ENCODE measurements at regions not wholly inside any gene's neighbourhood (a gene's known extent, or its start where the extent isn't known, plus 50 kb on each side); places are given as distances from the start of the nearest gene placed in this dataset.

DNA sequence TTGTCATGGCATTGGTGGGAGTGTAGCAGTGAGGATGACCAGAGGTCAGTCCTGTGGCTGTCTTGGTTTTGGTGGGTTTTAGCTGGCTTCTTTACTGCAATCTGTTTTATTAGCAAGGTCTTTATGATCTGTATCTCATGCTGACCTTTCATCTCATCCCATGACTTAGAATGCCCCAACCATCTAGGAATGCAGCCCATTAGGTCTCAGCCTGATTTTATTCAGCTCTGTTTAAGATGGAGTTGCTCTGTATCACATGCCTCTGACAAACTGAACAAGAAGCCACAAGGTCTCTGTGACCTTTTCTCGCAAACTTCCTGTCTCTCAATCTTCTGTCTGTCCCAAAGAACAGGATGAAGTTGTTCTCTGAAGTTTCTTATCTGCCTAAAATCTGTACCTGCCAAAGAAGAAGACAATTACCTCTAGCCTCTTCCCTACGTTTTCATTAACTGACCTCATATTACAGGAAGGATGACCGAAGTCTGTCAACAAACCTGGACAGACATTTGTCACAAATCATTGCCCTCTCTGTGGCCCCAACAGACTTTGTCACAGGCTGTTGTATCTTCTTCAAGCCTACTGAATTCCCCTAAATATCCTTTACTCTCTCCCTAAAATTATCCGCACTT lies 284.2 kb upstream of the SEMA6A start:
- TF ChIP-seq, protein P1, sequence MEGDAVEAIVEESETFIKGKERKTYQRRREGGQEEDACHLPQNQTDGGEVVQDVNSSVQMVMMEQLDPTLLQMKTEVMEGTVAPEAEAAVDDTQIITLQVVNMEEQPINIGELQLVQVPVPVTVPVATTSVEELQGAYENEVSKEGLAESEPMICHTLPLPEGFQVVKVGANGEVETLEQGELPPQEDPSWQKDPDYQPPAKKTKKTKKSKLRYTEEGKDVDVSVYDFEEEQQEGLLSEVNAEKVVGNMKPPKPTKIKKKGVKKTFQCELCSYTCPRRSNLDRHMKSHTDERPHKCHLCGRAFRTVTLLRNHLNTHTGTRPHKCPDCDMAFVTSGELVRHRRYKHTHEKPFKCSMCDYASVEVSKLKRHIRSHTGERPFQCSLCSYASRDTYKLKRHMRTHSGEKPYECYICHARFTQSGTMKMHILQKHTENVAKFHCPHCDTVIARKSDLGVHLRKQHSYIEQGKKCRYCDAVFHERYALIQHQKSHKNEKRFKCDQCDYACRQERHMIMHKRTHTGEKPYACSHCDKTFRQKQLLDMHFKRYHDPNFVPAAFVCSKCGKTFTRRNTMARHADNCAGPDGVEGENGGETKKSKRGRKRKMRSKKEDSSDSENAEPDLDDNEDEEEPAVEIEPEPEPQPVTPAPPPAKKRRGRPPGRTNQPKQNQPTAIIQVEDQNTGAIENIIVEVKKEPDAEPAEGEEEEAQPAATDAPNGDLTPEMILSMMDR (IDR thresholded peaks at IDR 0.05) = no peak
- TF ChIP-seq, protein P2, sequence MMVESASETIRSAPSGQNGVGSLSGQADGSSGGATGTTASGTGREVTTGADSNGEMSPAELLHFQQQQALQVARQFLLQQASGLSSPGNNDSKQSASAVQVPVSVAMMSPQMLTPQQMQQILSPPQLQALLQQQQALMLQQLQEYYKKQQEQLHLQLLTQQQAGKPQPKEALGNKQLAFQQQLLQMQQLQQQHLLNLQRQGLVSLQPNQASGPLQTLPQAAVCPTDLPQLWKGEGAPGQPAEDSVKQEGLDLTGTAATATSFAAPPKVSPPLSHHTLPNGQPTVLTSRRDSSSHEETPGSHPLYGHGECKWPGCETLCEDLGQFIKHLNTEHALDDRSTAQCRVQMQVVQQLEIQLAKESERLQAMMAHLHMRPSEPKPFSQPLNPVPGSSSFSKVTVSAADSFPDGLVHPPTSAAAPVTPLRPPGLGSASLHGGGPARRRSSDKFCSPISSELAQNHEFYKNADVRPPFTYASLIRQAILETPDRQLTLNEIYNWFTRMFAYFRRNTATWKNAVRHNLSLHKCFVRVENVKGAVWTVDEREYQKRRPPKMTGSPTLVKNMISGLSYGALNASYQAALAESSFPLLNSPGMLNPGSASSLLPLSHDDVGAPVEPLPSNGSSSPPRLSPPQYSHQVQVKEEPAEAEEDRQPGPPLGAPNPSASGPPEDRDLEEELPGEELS (CRISPR knock-in tag; IDR thresholded peaks at IDR 0.05) = no peak
- TF ChIP-seq, protein P3, sequence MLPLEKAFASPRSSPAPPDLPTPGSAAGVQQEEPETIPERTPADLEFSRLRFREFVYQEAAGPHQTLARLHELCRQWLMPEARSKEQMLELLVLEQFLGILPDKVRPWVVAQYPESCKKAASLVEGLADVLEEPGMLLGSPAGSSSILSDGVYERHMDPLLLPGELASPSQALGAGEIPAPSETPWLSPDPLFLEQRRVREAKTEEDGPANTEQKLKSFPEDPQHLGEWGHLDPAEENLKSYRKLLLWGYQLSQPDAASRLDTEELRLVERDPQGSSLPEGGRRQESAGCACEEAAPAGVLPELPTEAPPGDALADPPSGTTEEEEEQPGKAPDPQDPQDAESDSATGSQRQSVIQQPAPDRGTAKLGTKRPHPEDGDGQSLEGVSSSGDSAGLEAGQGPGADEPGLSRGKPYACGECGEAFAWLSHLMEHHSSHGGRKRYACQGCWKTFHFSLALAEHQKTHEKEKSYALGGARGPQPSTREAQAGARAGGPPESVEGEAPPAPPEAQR (CRISPR knock-in tag; IDR thresholded peaks at IDR 0.05) = no peak
- TF ChIP-seq NFE2L1 (CRISPR knock-in tag; IDR thresholded peaks at IDR 0.05) (no peak), FOXK1 (CRISPR knock-in tag; IDR thresholded peaks at IDR 0.05) (no peak), TEAD4 (CRISPR knock-in tag; IDR thresholded peaks at IDR 0.05) (no peak), ZNF138 (CRISPR knock-in tag; conservative IDR thresholded peaks at IDR 0.05) (no peak), KAT7 (CRISPR knock-in tag; IDR thresholded peaks at IDR 0.05; ENCODE audit: borderline replicate concordance) (no peak), CREM (CRISPR knock-in tag; IDR thresholded peaks at IDR 0.05) (no peak), JUN (CRISPR knock-in tag; IDR thresholded peaks at IDR 0.05) (no peak), ATF2 (CRISPR knock-in tag; IDR thresholded peaks at IDR 0.05; ENCODE audit: borderline replicate concordance, low read depth) (no peak), CREB1 (CRISPR knock-in tag; IDR thresholded peaks at IDR 0.05) (no peak), RORB (CRISPR knock-in tag; IDR thresholded peaks at IDR 0.05) (no peak)
- TF ChIP-seq, protein P4, sequence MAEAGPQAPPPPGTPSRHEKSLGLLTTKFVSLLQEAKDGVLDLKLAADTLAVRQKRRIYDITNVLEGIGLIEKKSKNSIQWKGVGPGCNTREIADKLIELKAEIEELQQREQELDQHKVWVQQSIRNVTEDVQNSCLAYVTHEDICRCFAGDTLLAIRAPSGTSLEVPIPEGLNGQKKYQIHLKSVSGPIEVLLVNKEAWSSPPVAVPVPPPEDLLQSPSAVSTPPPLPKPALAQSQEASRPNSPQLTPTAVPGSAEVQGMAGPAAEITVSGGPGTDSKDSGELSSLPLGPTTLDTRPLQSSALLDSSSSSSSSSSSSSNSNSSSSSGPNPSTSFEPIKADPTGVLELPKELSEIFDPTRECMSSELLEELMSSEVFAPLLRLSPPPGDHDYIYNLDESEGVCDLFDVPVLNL (CRISPR knock-in tag; IDR thresholded peaks at IDR 0.05; ENCODE audit: borderline replicate concordance, low read depth) = no peak
